Caco-2 (cell line): ENCODE measurements at regions not wholly inside any gene's neighbourhood (a gene's known extent, or its start where the extent isn't known, plus 50 kb on each side); places are given as distances from the start of the nearest gene placed in this dataset.

Source experiments
- BruUV-seq: library from RNA; stranded (reverse); fragments of 400-500 nt; replicated peaks from 2 replicates; lab custom pipeline; 2021; lab: Mats Ljungman, UMichigan
- CTCF ChIA-PET: fragments of 300-600 bp; sonication (Branson Sonifier 250); formaldehyde crosslinking; loops from one replicate; lab custom pipeline; 2022; ENCODE audit warnings: antibody characterized with exemption; lab: Charles Lee
- POLR2A ChIA-PET: fragments of 300-600 bp; sonication (Branson Sonifier 250); formaldehyde crosslinking; loops from one replicate; lab custom pipeline; 2022; ENCODE audit warnings: antibody characterized with exemption; lab: Charles Lee
- DNase-seq, 2 experiments: peaks; one replicate each; pipeline versions ENCODE4 v3.0.0 to v3.0.0-alpha.2; 2020 to 2022
- H3K27me3 ChIP-seq: replicated peaks from 2 replicates; pipeline ENCODE4 v1.6.0; 2011; ENCODE audit warnings: low read length; ENCODE audit not compliant: control insufficient read depth, insufficient read depth
- H3K36me3 ChIP-seq: 2 replicates; pipeline ENCODE4 v1.5.1; 2011; ENCODE audit warnings: low read length; ENCODE audit not compliant: control insufficient read depth, insufficient read depth
- H3K4me1 ChIP-seq: fragments of 250-450 bp; sonication (Bioruptor Pico); 2 replicates; pipeline ENCODE4 v1.5.1; 2020; ENCODE audit warnings: mild to moderate bottlenecking
- H3K4me3 ChIP-seq: 2 replicates; pipeline ENCODE4 v1.5.1; 2011; ENCODE audit warnings: low read depth, mild to moderate bottlenecking, control low read depth, low read length
- H3K9me3 ChIP-seq: fragments of 250-450 bp; sonication (Bioruptor Pico); 2 replicates; pipeline ENCODE4 v1.5.1; 2020; ENCODE audit warnings: mild to moderate bottlenecking, moderate library complexity
- H3K27ac Mint-ChIP-seq: one replicate; pipeline ENCODE4 v1.8.0; 2022; ENCODE audit warnings: mixed read lengths; ENCODE audit not compliant: unreplicated experiment
- H3K27me3 Mint-ChIP-seq: one replicate; pipeline ENCODE4 v1.8.0; 2022; ENCODE audit warnings: mixed read lengths; ENCODE audit not compliant: insufficient read depth, unreplicated experiment
- H3K36me3 Mint-ChIP-seq: one replicate; pipeline ENCODE4 v1.8.0; 2022; ENCODE audit warnings: mild to moderate bottlenecking, mixed read lengths; ENCODE audit not compliant: insufficient read depth, unreplicated experiment
- H3K4me1 Mint-ChIP-seq: one replicate; pipeline ENCODE4 v1.8.0; 2022; ENCODE audit warnings: low read depth, mixed read lengths; ENCODE audit not compliant: unreplicated experiment
- H3K4me3 Mint-ChIP-seq: one replicate; pipeline ENCODE4 v1.8.0; 2022; ENCODE audit warnings: mild to moderate bottlenecking, moderate library complexity, mixed read lengths; ENCODE audit not compliant: unreplicated experiment
- H3K9me3 Mint-ChIP-seq: one replicate; pipeline ENCODE4 v1.8.0; 2022; ENCODE audit warnings: mixed read lengths; ENCODE audit not compliant: unreplicated experiment
- CTCF ChIP-seq, 2 experiments: fragments of 200-600 bp in 1 of 2; IDR thresholded peaks; 1 replicate in 1 of 2; 2 replicates in 1 of 2; pipeline versions ENCODE4 v1.5.1 to v1.8.0; 2011 to 2022; ENCODE audit warnings: antibody characterized with exemption in 1 of 2, control low read depth in 1 of 2, inconsistent platforms in 1 of 2, low read depth in 1 of 2, low read length in 1 of 2, mild to moderate bottlenecking in 1 of 2, moderate library complexity in 1 of 2; ENCODE audit not compliant: insufficient read depth in 1 of 2, severe bottlenecking in 1 of 2, unreplicated experiment in 1 of 2
- intact Hi-C: fragments of 100-400 bp; cut with micrococcal nuclease; formaldehyde crosslinking; loops from one replicate; pipeline ENCODE4 v1.10.0; 2022; ENCODE audit not compliant: unreplicated experiment

GRCh38 chr7:42351316-42351935 lies 114.4 kb upstream of the GLI3 start:
- Mint-ChIP-seq H3K9me3 (no peaks in the 10 kb centered on the region), H3K36me3 (no peaks in the 10 kb centered on the region), H3K27ac (no peak overlapping the region), H3K4me3 (no peak overlapping the region), H3K4me1 (no peaks in the 10 kb centered on the region), H3K27me3 (peaks cover 6% of the 10 kb centered on the region)
- BruUV-seq = no TSS peak
- ChIA-PET CTCF (no interaction called here), POLR2A (no interaction called here)
- intact Hi-C loops = no loop called here
- no peaks in the 10 kb centered on the region for H3K36me3 ChIP-seq
- DNase-seq = no peak
- H3K27me3 ChIP-seq = no peaks in the 10 kb centered on the region
- no peaks in the 10 kb centered on the region for H3K4me1 ChIP-seq
- H3K4me3 ChIP-seq = no peak overlapping the region
- TF ChIP-seq CTCF (IDR thresholded peaks at IDR 0.05; ENCODE audit: insufficient read depth in 1 of 2, low read depth in 1 of 2, low read length in 1 of 2, severe bottlenecking in 1 of 2, unreplicated experiment in 1 of 2) = no peak
- no peaks in the 10 kb centered on the region for H3K9me3 ChIP-seq

- Mint-ChIP-seq H3K4me1 (no peaks in the 10 kb centered on the region), H3K27ac (no peak overlapping the region), H3K4me3 (no peak overlapping the region), H3K9me3 (no peaks in the 10 kb centered on the region), H3K36me3 (no peaks in the 10 kb centered on the region), H3K27me3 (peaks cover 6% of the 10 kb centered on the region)
- no peaks in the 10 kb centered on the region for H3K9me3 ChIP-seq
- no peak overlapping the region for H3K4me3 ChIP-seq
- intact Hi-C loops = no loop called here
- ChIA-PET CTCF (no interaction called here), POLR2A (no interaction called here)
- no peaks in the 10 kb centered on the region for H3K27me3 ChIP-seq
- no peak for DNase-seq
- H3K4me1 ChIP-seq = no peaks in the 10 kb centered on the region
- BruUV-seq = no TSS peak
- no peaks in the 10 kb centered on the region for H3K36me3 ChIP-seq
- TF ChIP-seq CTCF (IDR thresholded peaks at IDR 0.05; ENCODE audit: insufficient read depth in 1 of 2, low read depth in 1 of 2, low read length in 1 of 2, severe bottlenecking in 1 of 2, unreplicated experiment in 1 of 2) = no peak
Measured at GRCh38 chr7:42350801-42351200, 113.8 kb upstream of the GLI3 start.

GRCh38 chr7:42348631-42349030 lies 111.6 kb upstream of the GLI3 start:
- no peaks in the 10 kb centered on the region for H3K36me3 Mint-ChIP-seq
- intact Hi-C loops = no loop called here
- ChIA-PET POLR2A (no interaction called here), CTCF (no interaction called here)
- no peak for TF ChIP-seq CTCF (IDR thresholded peaks at IDR 0.05; ENCODE audit: insufficient read depth in 1 of 2, low read depth in 1 of 2, low read length in 1 of 2, severe bottlenecking in 1 of 2, unreplicated experiment in 1 of 2)
- H3K4me1 Mint-ChIP-seq = no peaks in the 10 kb centered on the region
- no peaks in the 10 kb centered on the region for H3K9me3 Mint-ChIP-seq
- H3K27ac Mint-ChIP-seq = no peak overlapping the region
- no peak overlapping the region for H3K4me3 Mint-ChIP-seq
- H3K9me3 ChIP-seq = no peaks in the 10 kb centered on the region
- no peaks in the 10 kb centered on the region; the same call in 1 of the 2 replicates for H3K27me3 ChIP-seq
- no TSS peak for BruUV-seq
- no peaks in the 10 kb centered on the region for H3K36me3 ChIP-seq
- peaks cover 6% of the 10 kb centered on the region for H3K27me3 Mint-ChIP-seq
- no peaks in the 10 kb centered on the region for H3K4me1 ChIP-seq
- no peak overlapping the region for H3K4me3 ChIP-seq
- no peak for DNase-seq
